ENCODE measurements at regions not wholly inside any gene's neighbourhood (a gene's known extent, or its start where the extent isn't known, plus 50 kb on each side); places are given as distances from the start of the nearest gene placed in this dataset.
"Not testable (repeated sequence)": the region's sequence is repeated elsewhere in the genome, so short reads cannot be mapped to it uniquely, and the experiment has no call there.

- Histone ChIP-seq H3K9me3 (ENCODE audit: control insufficient read depth in 2 of 2, insufficient read depth in 1 of 2, low read length in 1 of 2) (peaks cover 0 to 11% of the 10 kb centered on the region in 2 donors), H3K27me3 (ENCODE audit: control insufficient read depth in 2 of 2, insufficient read depth in 1 of 2, low read length in 1 of 2) (peaks cover 0 to 10% of the 10 kb centered on the region in 2 donors)
- H3K27ac ChIP-seq (ENCODE audit: low read depth in 1 of 2, low read length in 1 of 2); H3K4me3 ChIP-seq (ENCODE audit: low read length in 2 of 2); DNase-seq (ENCODE audit: low read depth in 6 of 9, low spot score in 9 of 9); H3K4me1 ChIP-seq (ENCODE audit: control insufficient read depth in 2 of 2, insufficient read depth in 2 of 2, low read length in 2 of 2); H3K36me3 ChIP-seq (ENCODE audit: control insufficient read depth in 2 of 2, insufficient read depth in 2 of 2, low read length in 1 of 2): not testable (repeated sequence)
- 95% methylated on average over 3 of the region's 3 CpGs for WGBS
Observed at GRCh38 chr6:167671379-167671976, 155.2 kb upstream of the AFDN start.

- WGBS = 93% methylated on average over 33 of the region's 33 CpGs
- H3K27ac ChIP-seq (ENCODE audit: low read depth in 1 of 2, low read length in 1 of 2) = no peak overlapping the region
- no peaks in the 10 kb centered on the region for H3K36me3 ChIP-seq (ENCODE audit: control insufficient read depth in 2 of 2, insufficient read depth in 2 of 2, low read length in 1 of 2)
- H3K4me3 ChIP-seq (ENCODE audit: low read length in 2 of 2) = no peak overlapping the region
- H3K9me3 ChIP-seq (ENCODE audit: control insufficient read depth in 2 of 2, insufficient read depth in 1 of 2, low read length in 1 of 2) = peaks cover 0 to 11% of the 10 kb centered on the region in 2 donors
- peaks cover 0 to 16% of the 10 kb centered on the region in 2 donors for H3K27me3 ChIP-seq (ENCODE audit: control insufficient read depth in 2 of 2, insufficient read depth in 1 of 2, low read length in 1 of 2)
- H3K4me1 ChIP-seq (ENCODE audit: control insufficient read depth in 2 of 2, insufficient read depth in 2 of 2, low read length in 2 of 2) = no peaks in the 10 kb centered on the region
- DNase-seq (ENCODE audit: low read depth in 6 of 9, low spot score in 9 of 9) = no peak
Observed at GRCh38 chr6:167671977-167672687, 154.6 kb upstream of the AFDN start.

DNA sequence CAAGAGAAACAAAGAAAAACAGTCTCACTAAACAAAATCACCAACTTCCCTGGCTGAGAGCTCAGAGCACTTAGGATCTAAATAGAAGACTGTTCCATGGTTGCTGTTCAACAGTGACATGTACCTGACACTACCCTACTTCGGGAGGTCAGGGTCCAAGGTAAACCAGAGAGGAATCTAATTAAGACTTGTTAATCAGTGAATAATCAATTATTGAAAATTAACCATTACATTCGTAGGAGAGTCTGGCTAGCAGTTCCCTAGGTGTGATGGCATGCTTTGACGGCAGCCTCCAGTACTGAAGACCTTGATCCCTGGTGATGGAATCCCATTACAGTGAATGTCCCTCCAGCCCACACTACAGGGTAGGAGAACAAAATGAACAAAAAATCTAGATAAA lies 154.0 kb upstream of the AFDN start:
- 95% methylated on average over 3 of the region's 3 CpGs for WGBS
- Histone ChIP-seq H3K27me3 (ENCODE audit: control insufficient read depth in 2 of 2, insufficient read depth in 1 of 2, low read length in 1 of 2) (peaks cover 4 to 22% of the 10 kb centered on the region in 2 donors), H3K9me3 (ENCODE audit: control insufficient read depth in 2 of 2, insufficient read depth in 1 of 2, low read length in 1 of 2) (peaks cover 0 to 11% of the 10 kb centered on the region in 2 donors), H3K27ac (ENCODE audit: low read depth in 1 of 2, low read length in 1 of 2) (no peak overlapping the region), H3K4me1 (ENCODE audit: control insufficient read depth in 2 of 2, insufficient read depth in 2 of 2, low read length in 2 of 2) (no peaks in the 10 kb centered on the region), H3K4me3 (ENCODE audit: low read length in 2 of 2) (no peak overlapping the region), H3K36me3 (ENCODE audit: control insufficient read depth in 2 of 2, insufficient read depth in 2 of 2, low read length in 1 of 2) (no peaks in the 10 kb centered on the region)
- no peak for DNase-seq (ENCODE audit: low read depth in 6 of 9, low spot score in 9 of 9)

DNA sequence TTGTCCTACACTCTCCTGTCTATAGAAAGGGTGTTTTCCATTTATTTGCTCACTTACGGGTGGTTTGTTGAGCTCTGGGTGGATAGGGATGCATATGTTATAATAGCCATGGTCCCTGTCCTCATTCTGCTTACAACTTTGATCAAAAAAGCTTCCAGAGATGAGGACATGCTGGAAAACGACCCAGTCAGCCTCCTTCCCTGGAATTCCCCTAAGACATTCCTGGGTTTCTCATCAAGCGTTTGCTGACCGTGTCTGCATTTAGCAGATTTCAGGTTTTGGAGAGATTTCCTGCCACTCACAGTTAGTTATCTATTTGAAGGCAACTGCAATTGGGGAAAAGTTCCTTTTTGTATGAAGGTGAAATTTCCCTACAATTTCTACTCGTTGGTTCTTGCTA lies 152.8 kb upstream of the AFDN start:
- H3K27me3 ChIP-seq (ENCODE audit: control insufficient read depth in 2 of 2, insufficient read depth in 1 of 2, low read length in 1 of 2) = peaks cover 16 to 34% of the 10 kb centered on the region in 2 donors
- H3K27ac ChIP-seq (ENCODE audit: low read depth in 1 of 2, low read length in 1 of 2) = no peak overlapping the region
- no peak overlapping the region for H3K4me3 ChIP-seq (ENCODE audit: low read length in 2 of 2)
- WGBS = 75% methylated on average over 5 of the region's 5 CpGs
- no peaks in the 10 kb centered on the region for H3K36me3 ChIP-seq (ENCODE audit: control insufficient read depth in 2 of 2, insufficient read depth in 2 of 2, low read length in 1 of 2)
- DNase-seq (ENCODE audit: low read depth in 6 of 9, low spot score in 9 of 9) = no peak
- no peaks in the 10 kb centered on the region for H3K4me1 ChIP-seq (ENCODE audit: control insufficient read depth in 2 of 2, insufficient read depth in 2 of 2, low read length in 2 of 2)
- peaks cover 0 to 11% of the 10 kb centered on the region in 2 donors for H3K9me3 ChIP-seq (ENCODE audit: control insufficient read depth in 2 of 2, insufficient read depth in 1 of 2, low read length in 1 of 2)

GRCh38 chr6:167674486-167674885 lies 152.2 kb upstream of the AFDN start:
- Histone ChIP-seq H3K27me3 (ENCODE audit: control insufficient read depth in 2 of 2, insufficient read depth in 1 of 2, low read length in 1 of 2) (peaks cover 21 to 40% of the 10 kb centered on the region in 2 donors), H3K4me1 (ENCODE audit: control insufficient read depth in 2 of 2, insufficient read depth in 2 of 2, low read length in 2 of 2) (no peaks in the 10 kb centered on the region), H3K4me3 (ENCODE audit: low read length in 2 of 2) (no peak overlapping the region), H3K36me3 (ENCODE audit: control insufficient read depth in 2 of 2, insufficient read depth in 2 of 2, low read length in 1 of 2) (no peaks in the 10 kb centered on the region), H3K27ac (ENCODE audit: low read depth in 1 of 2, low read length in 1 of 2) (no peak overlapping the region), H3K9me3 (ENCODE audit: control insufficient read depth in 2 of 2, insufficient read depth in 1 of 2, low read length in 1 of 2) (peaks cover 0 to 11% of the 10 kb centered on the region in 2 donors)
- DNase-seq (ENCODE audit: low read depth in 6 of 9, low spot score in 9 of 9) = no peak
- 97% methylated on average over 7 of the region's 7 CpGs for WGBS

GRCh38 chr6:167676000-167676665 lies 150.6 kb upstream of the AFDN start:
- Histone ChIP-seq H3K9me3 (ENCODE audit: control insufficient read depth in 2 of 2, insufficient read depth in 1 of 2, low read length in 1 of 2) (peaks cover 0 to 11% of the 10 kb centered on the region in 2 donors), H3K27me3 (ENCODE audit: control insufficient read depth in 2 of 2, insufficient read depth in 1 of 2, low read length in 1 of 2) (peaks cover 25 to 56% of the 10 kb centered on the region in 2 donors), H3K4me1 (ENCODE audit: control insufficient read depth in 2 of 2, insufficient read depth in 2 of 2, low read length in 2 of 2) (no peaks in the 10 kb centered on the region), H3K27ac (ENCODE audit: low read depth in 1 of 2, low read length in 1 of 2) (no peak overlapping the region), H3K36me3 (ENCODE audit: control insufficient read depth in 2 of 2, insufficient read depth in 2 of 2, low read length in 1 of 2) (no peaks in the 10 kb centered on the region), H3K4me3 (ENCODE audit: low read length in 2 of 2) (no peak overlapping the region)
- 53% methylated on average over 20 of the region's 20 CpGs for WGBS
- no peak for DNase-seq (ENCODE audit: low read depth in 6 of 9, low spot score in 9 of 9)

DNA sequence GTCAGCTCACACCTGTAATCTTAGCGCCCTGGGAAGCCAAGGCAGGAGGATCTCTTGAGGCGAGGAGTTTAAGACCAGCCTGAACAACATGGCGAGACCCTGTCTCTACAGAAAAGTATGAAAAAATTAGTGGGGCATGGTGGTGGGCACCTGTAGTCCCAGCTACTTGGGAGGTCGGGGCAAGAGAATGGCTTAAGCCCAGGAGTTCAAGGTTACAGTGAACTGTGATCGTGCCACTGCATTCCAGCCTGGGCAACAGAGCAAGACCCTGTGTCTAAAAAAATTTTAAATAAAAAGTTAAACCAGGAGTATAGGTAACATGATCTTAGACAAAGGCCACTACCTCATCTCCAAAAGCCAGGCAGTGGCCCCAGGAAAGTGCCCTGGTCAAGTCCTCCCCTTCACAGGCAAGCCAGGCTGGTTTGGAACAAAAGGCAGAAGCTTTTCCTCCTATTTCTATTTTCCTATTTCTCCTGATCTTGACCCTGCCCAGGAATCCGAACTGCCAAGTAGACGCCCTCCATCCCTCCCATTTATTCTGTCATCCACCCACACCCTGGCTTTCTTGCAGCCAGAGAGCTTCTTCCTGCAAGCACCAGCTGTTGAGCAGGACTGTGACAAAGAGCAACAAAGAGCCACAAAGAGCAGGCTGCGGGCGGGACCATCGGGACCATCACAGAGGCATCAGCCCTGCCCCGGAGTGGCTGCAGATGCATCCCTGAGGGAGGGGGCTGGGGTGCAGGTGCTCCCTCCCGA lies 149.9 kb upstream of the AFDN start:
- Histone ChIP-seq H3K27me3 (ENCODE audit: control insufficient read depth in 2 of 2, insufficient read depth in 1 of 2, low read length in 1 of 2) (peaks cover 25 to 60% of the 10 kb centered on the region in 2 donors), H3K4me1 (ENCODE audit: control insufficient read depth in 2 of 2, insufficient read depth in 2 of 2, low read length in 2 of 2) (no peaks in the 10 kb centered on the region), H3K4me3 (ENCODE audit: low read length in 2 of 2) (no peak overlapping the region), H3K9me3 (ENCODE audit: control insufficient read depth in 2 of 2, insufficient read depth in 1 of 2, low read length in 1 of 2) (peaks cover 0 to 7% of the 10 kb centered on the region in 2 donors), H3K36me3 (ENCODE audit: control insufficient read depth in 2 of 2, insufficient read depth in 2 of 2, low read length in 1 of 2) (no peaks in the 10 kb centered on the region), H3K27ac (ENCODE audit: low read depth in 1 of 2, low read length in 1 of 2) (no peak overlapping the region)
- DNase-seq (ENCODE audit: low read depth in 6 of 9, low spot score in 9 of 9) = no peak
- WGBS = 89% methylated on average over 12 of the region's 12 CpGs

GRCh38 chr6:167677422-167677789 lies 149.3 kb upstream of the AFDN start:
- Histone ChIP-seq H3K27ac (ENCODE audit: low read depth in 1 of 2, low read length in 1 of 2) (no peak overlapping the region), H3K4me3 (ENCODE audit: low read length in 2 of 2) (no peak overlapping the region), H3K4me1 (ENCODE audit: control insufficient read depth in 2 of 2, insufficient read depth in 2 of 2, low read length in 2 of 2) (no peaks in the 10 kb centered on the region), H3K27me3 (ENCODE audit: control insufficient read depth in 2 of 2, insufficient read depth in 1 of 2, low read length in 1 of 2) (peaks cover 25 to 62% of the 10 kb centered on the region in 2 donors), H3K36me3 (ENCODE audit: control insufficient read depth in 2 of 2, insufficient read depth in 2 of 2, low read length in 1 of 2) (no peaks in the 10 kb centered on the region), H3K9me3 (ENCODE audit: control insufficient read depth in 2 of 2, insufficient read depth in 1 of 2, low read length in 1 of 2) (peaks cover 0 to 1% of the 10 kb centered on the region in 2 donors)
- DNase-seq (ENCODE audit: low read depth in 6 of 9, low spot score in 9 of 9) = no peak
- WGBS = 95% methylated on average over 9 of the region's 9 CpGs
